ENCODE measurements at regions not wholly inside any gene's neighbourhood (a gene's known extent, or its start where the extent isn't known, plus 50 kb on each side); places are given as distances from the start of the nearest gene placed in this dataset.

- TF ChIP-seq EP300 (IDR thresholded peaks at IDR 0.05; ENCODE audit: low read depth) (no peak), CTCF (IDR thresholded peaks at IDR 0.05) (no peak)
These were observed 81.0 kb upstream of the TMEM17 start for GRCh38 chr2:62586981-62587380.

Measured in transverse colon (tissue), 3 donors.